ENCODE measurements at regions not wholly inside any gene's neighbourhood (a gene's known extent, or its start where the extent isn't known, plus 50 kb on each side); places are given as distances from the start of the nearest gene placed in this dataset.
"Not testable (repeated sequence)": the region's sequence is repeated elsewhere in the genome, so short reads cannot be mapped to it uniquely, and the experiment has no call there.

DNA sequence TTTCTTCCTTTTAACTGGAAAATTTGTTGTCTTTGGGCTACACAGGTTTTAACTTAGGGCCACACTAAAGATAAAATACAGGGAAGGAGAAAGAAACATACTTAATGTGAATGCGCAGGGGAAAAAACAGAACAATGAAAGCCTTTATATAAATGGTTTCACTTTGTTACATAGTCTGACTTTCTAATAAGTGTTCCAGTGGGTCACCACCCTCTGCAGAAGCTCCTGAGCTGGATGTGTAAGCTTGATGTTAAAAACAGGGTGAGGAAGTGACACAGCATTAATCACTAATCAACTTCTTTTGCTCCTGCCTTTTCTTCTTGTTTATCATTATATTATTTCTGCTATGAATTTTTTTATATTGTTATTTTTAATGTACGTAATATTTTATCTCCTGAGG is 445.6 kb upstream of the CA10 start:
- BruUV-seq (replicated peaks), result no TSS peak
- no peak overlapping the region for H3K4me3 Mint-ChIP-seq (ENCODE audit: unreplicated experiment)
- peaks cover 6% of the 10 kb centered on the region for H3K36me3 Mint-ChIP-seq (ENCODE audit: insufficient read depth, unreplicated experiment)
- POLR2A ChIA-PET, result no interaction called here
- CTCF ChIA-PET, result interaction anchor here (0.6 kb wide), 1 partner anchor 19 kb away, joined by 3 read pairs; no protein-coding TSS in a partner anchor
- no peak for DNase-seq (ENCODE audit: unreplicated experiment)
- intact Hi-C loops (cut with micrococcal nuclease), result no loop called here
- no peaks in the 10 kb centered on the region for H3K4me1 Mint-ChIP-seq (ENCODE audit: insufficient read depth, unreplicated experiment)
- H3K9me3 Mint-ChIP-seq (ENCODE audit: unreplicated experiment), result no peaks in the 10 kb centered on the region
- peaks cover 8% of the 10 kb centered on the region for H3K27me3 Mint-ChIP-seq (ENCODE audit: insufficient read depth, unreplicated experiment)
- H3K27ac Mint-ChIP-seq (ENCODE audit: low read depth, unreplicated experiment), result no peak overlapping the region
- TF ChIP-seq CTCF (IDR thresholded peaks at IDR 0.05; ENCODE audit: unreplicated experiment), result no peak

GRCh38 chr17:52597452-52598215 is 439.1 kb upstream of the CA10 start:
- DNase-seq (ENCODE audit: unreplicated experiment); H3K4me1 Mint-ChIP-seq (ENCODE audit: insufficient read depth, unreplicated experiment); H3K4me3 Mint-ChIP-seq (ENCODE audit: unreplicated experiment); H3K27ac Mint-ChIP-seq (ENCODE audit: low read depth, unreplicated experiment); POLR2A ChIA-PET; H3K27me3 Mint-ChIP-seq (ENCODE audit: insufficient read depth, unreplicated experiment); BruUV-seq (replicated peaks); H3K9me3 Mint-ChIP-seq (ENCODE audit: unreplicated experiment); H3K36me3 Mint-ChIP-seq (ENCODE audit: insufficient read depth, unreplicated experiment): not testable (repeated sequence)
- peak; percentile 16 for TF ChIP-seq CTCF (IDR thresholded peaks at IDR 0.05; ENCODE audit: unreplicated experiment)
- intact Hi-C loops (cut with micrococcal nuclease), result loop anchor here (2.0 kb wide), 1 partner anchor 1575 kb away; no protein-coding TSS in a partner anchor
- CTCF ChIA-PET, result interaction anchor here (0.6 to 1.7 kb wide), 6 partner anchors 14 to 1242 kb away, joined by 3 to 5 read pairs (median 3); no protein-coding TSS in a partner anchor

GRCh38 chr17:52594516-52594915 is 436.0 kb upstream of the CA10 start:
- Mint-ChIP-seq H3K27me3 (ENCODE audit: insufficient read depth, unreplicated experiment) (no peaks in the 10 kb centered on the region), H3K4me3 (ENCODE audit: unreplicated experiment) (no peak overlapping the region), H3K9me3 (ENCODE audit: unreplicated experiment) (peaks cover 9% of the 10 kb centered on the region), H3K27ac (ENCODE audit: low read depth, unreplicated experiment) (no peak overlapping the region), H3K4me1 (ENCODE audit: insufficient read depth, unreplicated experiment) (no peaks in the 10 kb centered on the region), H3K36me3 (ENCODE audit: insufficient read depth, unreplicated experiment) (no peaks in the 10 kb centered on the region)
- BruUV-seq (replicated peaks), result no TSS peak
- no peak for DNase-seq (ENCODE audit: unreplicated experiment)
- POLR2A ChIA-PET, result no interaction called here
- CTCF ChIA-PET, result no interaction called here
- intact Hi-C loops (cut with micrococcal nuclease), result no loop called here
- TF ChIP-seq CTCF (IDR thresholded peaks at IDR 0.05; ENCODE audit: unreplicated experiment), result no peak

DNA sequence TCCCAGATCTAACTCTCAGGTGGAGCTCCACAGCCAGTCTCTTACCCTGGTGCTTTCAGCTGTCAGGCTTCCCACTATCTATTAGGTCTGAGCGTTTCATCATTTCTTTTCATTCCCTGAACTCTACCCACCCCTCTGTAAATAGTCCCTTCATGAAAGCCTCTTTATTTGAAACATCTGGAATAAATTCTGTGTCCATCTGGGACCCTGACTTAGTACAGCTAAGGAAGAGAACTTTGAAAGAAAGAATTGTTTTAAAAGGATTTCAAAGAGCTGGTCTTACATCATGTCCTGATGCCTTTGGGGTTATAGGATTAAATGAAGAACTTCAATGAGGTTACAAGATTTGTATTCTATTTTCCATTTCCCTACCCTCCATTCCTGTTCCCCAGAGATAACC is 388.5 kb upstream of the CA10 start:
- no peak for DNase-seq (ENCODE audit: unreplicated experiment)
- H3K4me3 Mint-ChIP-seq (ENCODE audit: unreplicated experiment), result no peak overlapping the region
- intact Hi-C loops (cut with micrococcal nuclease), result no loop called here
- CTCF ChIA-PET, result interaction anchor here (1.1 kb wide), 1 partner anchor 164 kb away, joined by 5 read pairs; no protein-coding TSS in a partner anchor
- no TSS peak for BruUV-seq (replicated peaks)
- no peaks in the 10 kb centered on the region for H3K27me3 Mint-ChIP-seq (ENCODE audit: insufficient read depth, unreplicated experiment)
- H3K36me3 Mint-ChIP-seq (ENCODE audit: insufficient read depth, unreplicated experiment), result no peaks in the 10 kb centered on the region
- H3K4me1 Mint-ChIP-seq (ENCODE audit: insufficient read depth, unreplicated experiment), result no peaks in the 10 kb centered on the region
- no peak overlapping the region for H3K27ac Mint-ChIP-seq (ENCODE audit: low read depth, unreplicated experiment)
- no peak for TF ChIP-seq CTCF (IDR thresholded peaks at IDR 0.05; ENCODE audit: unreplicated experiment)
- POLR2A ChIA-PET, result interaction anchor here (0.6 kb wide), 1 partner anchor 9 kb away, joined by 5 read pairs; no protein-coding TSS in a partner anchor
- H3K9me3 Mint-ChIP-seq (ENCODE audit: unreplicated experiment), result no peaks in the 10 kb centered on the region
